PC-9 (cell line): ENCODE measurements at regions not wholly inside any gene's neighbourhood (a gene's known extent, or its start where the extent isn't known, plus 50 kb on each side); places are given as distances from the start of the nearest gene placed in this dataset.

Experiments used
- EZH2 ChIP-seq: fragments of 200-600 bp; sonication (generic); IDR thresholded peaks from 2 replicates; pipeline ENCODE4 v1.8.0; 2017; ENCODE audit warnings: antibody characterized with exemption, low read depth
- TF ChIP-seq, protein P1 (sequence below): fragments of 200-600 bp; sonication (generic); conservative IDR thresholded peaks from 2 replicates; pipeline ENCODE4 v1.6.1; 2017; ENCODE audit warnings: mixed run types, antibody characterized with exemption, mild to moderate bottlenecking, moderate library complexity

DNA sequence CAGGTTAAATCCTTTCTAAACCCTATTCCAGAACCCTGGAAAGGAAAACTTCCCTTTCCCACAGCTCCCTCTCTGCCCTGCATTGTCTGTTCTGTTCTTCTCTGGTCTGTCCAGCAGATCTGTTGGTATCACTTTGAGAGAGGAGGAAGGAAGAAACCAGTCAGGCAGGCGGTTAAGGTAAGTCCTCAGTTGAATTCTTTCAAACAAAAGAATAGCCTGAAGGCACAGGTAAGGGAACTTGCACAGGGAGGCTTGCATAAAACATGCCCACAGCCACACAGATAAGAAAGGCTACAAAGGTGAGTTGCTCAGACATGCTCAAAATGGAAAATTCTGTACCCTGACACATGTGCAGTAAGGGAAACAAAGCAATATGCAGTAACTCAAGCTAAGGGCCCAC, 595.7 kb upstream of the CDH5 start:
- TF ChIP-seq, protein P1, sequence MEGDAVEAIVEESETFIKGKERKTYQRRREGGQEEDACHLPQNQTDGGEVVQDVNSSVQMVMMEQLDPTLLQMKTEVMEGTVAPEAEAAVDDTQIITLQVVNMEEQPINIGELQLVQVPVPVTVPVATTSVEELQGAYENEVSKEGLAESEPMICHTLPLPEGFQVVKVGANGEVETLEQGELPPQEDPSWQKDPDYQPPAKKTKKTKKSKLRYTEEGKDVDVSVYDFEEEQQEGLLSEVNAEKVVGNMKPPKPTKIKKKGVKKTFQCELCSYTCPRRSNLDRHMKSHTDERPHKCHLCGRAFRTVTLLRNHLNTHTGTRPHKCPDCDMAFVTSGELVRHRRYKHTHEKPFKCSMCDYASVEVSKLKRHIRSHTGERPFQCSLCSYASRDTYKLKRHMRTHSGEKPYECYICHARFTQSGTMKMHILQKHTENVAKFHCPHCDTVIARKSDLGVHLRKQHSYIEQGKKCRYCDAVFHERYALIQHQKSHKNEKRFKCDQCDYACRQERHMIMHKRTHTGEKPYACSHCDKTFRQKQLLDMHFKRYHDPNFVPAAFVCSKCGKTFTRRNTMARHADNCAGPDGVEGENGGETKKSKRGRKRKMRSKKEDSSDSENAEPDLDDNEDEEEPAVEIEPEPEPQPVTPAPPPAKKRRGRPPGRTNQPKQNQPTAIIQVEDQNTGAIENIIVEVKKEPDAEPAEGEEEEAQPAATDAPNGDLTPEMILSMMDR = no peak
- no peak for TF ChIP-seq EZH2
